Mesothelial cell of epicardium (in vitro differentiated cells): ENCODE measurements at regions not wholly inside any gene's neighbourhood (a gene's known extent, or its start where the extent isn't known, plus 50 kb on each side); places are given as distances from the start of the nearest gene placed in this dataset.

Experiments used
- DNase-seq, 2 experiments: peaks; one replicate each; pipeline ENCODE4 v3.0.0; 2021; ENCODE audit warnings: low spot score in 2 of 2; ENCODE audit not compliant: unreplicated experiment in 2 of 2
- H3K27ac Mint-ChIP-seq: 2 replicates; pipeline ENCODE4 v1.8.0; 2021; ENCODE audit warnings: mixed read lengths
- H3K27me3 Mint-ChIP-seq: 2 replicates; pipeline ENCODE4 v1.8.0; 2021; ENCODE audit warnings: low read depth, mixed read lengths
- H3K36me3 Mint-ChIP-seq: 2 replicates; pipeline ENCODE4 v1.8.0; 2021; ENCODE audit warnings: mixed read lengths
- H3K4me1 Mint-ChIP-seq: 2 replicates; pipeline ENCODE4 v1.8.0; 2021; ENCODE audit warnings: mixed read lengths
- H3K4me3 Mint-ChIP-seq: 2 replicates; pipeline ENCODE4 v1.8.0; 2021; ENCODE audit warnings: mild to moderate bottlenecking, moderate library complexity, mixed read lengths
- H3K9me3 Mint-ChIP-seq: 2 replicates; pipeline ENCODE4 v1.8.0; 2021; ENCODE audit warnings: mixed read lengths
- CTCF ChIP-seq: fragments of 200-600 bp; sonication (generic); IDR thresholded peaks from one replicate; pipeline ENCODE4 v1.5.0; 2021; ENCODE audit warnings: antibody characterized with exemption; ENCODE audit not compliant: unreplicated experiment

- no peaks in the 10 kb centered on the region for H3K4me1 Mint-ChIP-seq
- no peaks in the 10 kb centered on the region for H3K27me3 Mint-ChIP-seq
- no peak overlapping the region for H3K4me3 Mint-ChIP-seq
- no peak for DNase-seq
- H3K9me3 Mint-ChIP-seq: no peaks in the 10 kb centered on the region
- H3K27ac Mint-ChIP-seq: no peak overlapping the region
- no peak for TF ChIP-seq CTCF
- H3K36me3 Mint-ChIP-seq: no peaks in the 10 kb centered on the region
Measured at GRCh38 chr2:209145941-209146681, 277.7 kb upstream of the MAP2 start.

- H3K27me3 Mint-ChIP-seq: no peaks in the 10 kb centered on the region
- H3K9me3 Mint-ChIP-seq: no peaks in the 10 kb centered on the region
- peaks cover 5% of the 10 kb centered on the region for H3K4me1 Mint-ChIP-seq
- no peak for DNase-seq
- TF ChIP-seq CTCF: no peak
- no peak overlapping the region for H3K27ac Mint-ChIP-seq
- no peak overlapping the region for H3K4me3 Mint-ChIP-seq
- H3K36me3 Mint-ChIP-seq: no peaks in the 10 kb centered on the region
Measured at GRCh38 chr2:209146682-209147320, 277.0 kb upstream of the MAP2 start.

GRCh38 chr2:209147981-209148380, 275.9 kb upstream of the MAP2 start:
- H3K36me3 Mint-ChIP-seq: no peaks in the 10 kb centered on the region
- no peaks in the 10 kb centered on the region for H3K9me3 Mint-ChIP-seq
- H3K4me3 Mint-ChIP-seq: no peak overlapping the region
- H3K27me3 Mint-ChIP-seq: no peaks in the 10 kb centered on the region
- H3K4me1 Mint-ChIP-seq: peaks cover 6% of the 10 kb centered on the region
- TF ChIP-seq CTCF: no peak
- DNase-seq: no peak
- no peak overlapping the region for H3K27ac Mint-ChIP-seq

- Mint-ChIP-seq H3K4me3 (no peak overlapping the region), H3K9me3 (no peaks in the 10 kb centered on the region), H3K27ac (no peak overlapping the region), H3K4me1 (peaks cover 11% of the 10 kb centered on the region), H3K36me3 (no peaks in the 10 kb centered on the region), H3K27me3 (no peaks in the 10 kb centered on the region)
- TF ChIP-seq CTCF: no peak
- no peak for DNase-seq
Measured at GRCh38 chr2:209160800-209161588, 262.9 kb upstream of the MAP2 start.

GRCh38 chr2:209162129-209162528, 261.7 kb upstream of the MAP2 start:
- H3K4me3 Mint-ChIP-seq: no peak overlapping the region
- no peaks in the 10 kb centered on the region for H3K36me3 Mint-ChIP-seq

More at GRCh38 chr2:209162129-209162528, 261.7 kb upstream of the MAP2 start:
- no peak for TF ChIP-seq CTCF
- H3K9me3 Mint-ChIP-seq: no peaks in the 10 kb centered on the region
- no peak for DNase-seq
- H3K27me3 Mint-ChIP-seq: no peaks in the 10 kb centered on the region
- H3K27ac Mint-ChIP-seq: no peak overlapping the region
- peaks cover 7% of the 10 kb centered on the region for H3K4me1 Mint-ChIP-seq
